ENCODE measurements at regions not wholly inside any gene's neighbourhood (a gene's known extent, or its start where the extent isn't known, plus 50 kb on each side); places are given as distances from the start of the nearest gene placed in this dataset.

DNA sequence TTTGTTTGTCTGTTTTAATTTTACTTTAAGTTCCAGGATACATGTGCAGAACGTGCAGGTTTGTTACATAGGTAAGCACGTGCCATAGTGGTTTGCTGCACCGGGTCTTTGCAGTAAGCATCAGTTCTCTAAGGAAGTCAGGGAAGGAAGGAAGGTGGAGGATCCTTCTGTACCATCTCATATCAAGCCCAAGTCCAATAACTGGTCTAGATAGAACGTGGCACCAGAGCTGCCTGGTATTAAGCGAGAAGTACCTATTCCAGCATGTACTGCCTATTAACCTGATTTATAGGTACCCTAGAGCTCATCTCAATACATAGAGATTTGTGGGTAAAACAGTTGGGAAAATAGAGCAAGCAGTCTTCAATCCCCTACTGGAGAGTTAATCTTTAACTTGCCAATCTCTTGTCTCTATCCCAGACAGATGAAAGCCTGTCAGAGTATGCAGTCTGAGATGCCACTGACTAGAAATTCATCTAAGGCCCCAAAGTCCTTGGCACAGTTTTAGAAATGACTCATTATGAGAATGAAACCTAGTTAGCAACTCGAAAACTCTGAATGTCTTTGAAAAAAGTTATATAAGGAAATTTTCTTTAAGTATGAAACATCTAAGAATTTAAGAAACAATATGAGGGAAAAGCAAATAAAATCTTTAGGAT lies 144.9 kb downstream of the TFAP2A start:
- Histone ChIP-seq H3K4me1 (ENCODE audit: control insufficient read depth in 4 of 4, insufficient read depth in 4 of 4, low read length in 3 of 4) (no peaks in the 10 kb centered on the region), H3K36me3 (ENCODE audit: control insufficient read depth in 4 of 4, insufficient read depth in 3 of 4, low read depth in 1 of 4, low read length in 3 of 4) (no peaks in the 10 kb centered on the region), H3K27ac (ENCODE audit: low read depth in 1 of 2, low read length in 2 of 2) (no peak overlapping the region), H3K9me3 (ENCODE audit: control insufficient read depth in 4 of 4, low read length in 3 of 4) (no peaks in the 10 kb centered on the region), H3K27me3 (ENCODE audit: control insufficient read depth in 4 of 4, insufficient read depth in 4 of 4, low read length in 3 of 4) (peaks cover 0 to 2% (median 0%) of the 10 kb centered on the region in 4 donors), H3K4me3 (ENCODE audit: low read depth in 1 of 3, low read length in 3 of 3) (no peak overlapping the region), H3K9ac (ENCODE audit: low read depth in 1 of 2, low read length in 2 of 2) (no peak overlapping the region)
- DNase-seq (ENCODE audit: low spot score) = no peak
- TF ChIP-seq GABPA (IDR thresholded peaks at IDR 0.05 in 1 of 2, conservative IDR thresholded peaks at IDR 0.05 in 1 of 2) (no peak), SP1 (IDR thresholded peaks at IDR 0.05) (no peak), FOXA2 (IDR thresholded peaks at IDR 0.05) (no peak), FOXA1 (IDR thresholded peaks at IDR 0.05) (no peak), HNF4A (conservative IDR thresholded peaks at IDR 0.05) (no peak), YY1 (IDR thresholded peaks at IDR 0.05) (no peak), JUND (IDR thresholded peaks at IDR 0.05) (no peak), TAF1 (conservative IDR thresholded peaks at IDR 0.05) (no peak), NR2F2 (IDR thresholded peaks at IDR 0.05) (no peak), HNF4G (IDR thresholded peaks at IDR 0.05) (no peak), EGR1 (IDR thresholded peaks at IDR 0.05; ENCODE audit: low read depth in 2 of 2) (no peak), RXRA (IDR thresholded peaks at IDR 0.05) (no peak), RAD21 (IDR thresholded peaks at IDR 0.05) (no peak)
- TF ChIP-seq, protein P1, sequence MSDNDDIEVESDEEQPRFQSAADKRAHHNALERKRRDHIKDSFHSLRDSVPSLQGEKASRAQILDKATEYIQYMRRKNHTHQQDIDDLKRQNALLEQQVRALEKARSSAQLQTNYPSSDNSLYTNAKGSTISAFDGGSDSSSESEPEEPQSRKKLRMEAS (IDR thresholded peaks at IDR 0.05) = no peak
- TF ChIP-seq, protein P2, sequence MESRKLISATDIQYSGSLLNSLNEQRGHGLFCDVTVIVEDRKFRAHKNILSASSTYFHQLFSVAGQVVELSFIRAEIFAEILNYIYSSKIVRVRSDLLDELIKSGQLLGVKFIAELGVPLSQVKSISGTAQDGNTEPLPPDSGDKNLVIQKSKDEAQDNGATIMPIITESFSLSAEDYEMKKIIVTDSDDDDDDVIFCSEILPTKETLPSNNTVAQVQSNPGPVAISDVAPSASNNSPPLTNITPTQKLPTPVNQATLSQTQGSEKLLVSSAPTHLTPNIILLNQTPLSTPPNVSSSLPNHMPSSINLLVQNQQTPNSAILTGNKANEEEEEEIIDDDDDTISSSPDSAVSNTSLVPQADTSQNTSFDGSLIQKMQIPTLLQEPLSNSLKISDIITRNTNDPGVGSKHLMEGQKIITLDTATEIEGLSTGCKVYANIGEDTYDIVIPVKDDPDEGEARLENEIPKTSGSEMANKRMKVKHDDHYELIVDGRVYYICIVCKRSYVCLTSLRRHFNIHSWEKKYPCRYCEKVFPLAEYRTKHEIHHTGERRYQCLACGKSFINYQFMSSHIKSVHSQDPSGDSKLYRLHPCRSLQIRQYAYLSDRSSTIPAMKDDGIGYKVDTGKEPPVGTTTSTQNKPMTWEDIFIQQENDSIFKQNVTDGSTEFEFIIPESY (IDR thresholded peaks at IDR 0.05) = no peak
- TF ChIP-seq, protein P3, sequence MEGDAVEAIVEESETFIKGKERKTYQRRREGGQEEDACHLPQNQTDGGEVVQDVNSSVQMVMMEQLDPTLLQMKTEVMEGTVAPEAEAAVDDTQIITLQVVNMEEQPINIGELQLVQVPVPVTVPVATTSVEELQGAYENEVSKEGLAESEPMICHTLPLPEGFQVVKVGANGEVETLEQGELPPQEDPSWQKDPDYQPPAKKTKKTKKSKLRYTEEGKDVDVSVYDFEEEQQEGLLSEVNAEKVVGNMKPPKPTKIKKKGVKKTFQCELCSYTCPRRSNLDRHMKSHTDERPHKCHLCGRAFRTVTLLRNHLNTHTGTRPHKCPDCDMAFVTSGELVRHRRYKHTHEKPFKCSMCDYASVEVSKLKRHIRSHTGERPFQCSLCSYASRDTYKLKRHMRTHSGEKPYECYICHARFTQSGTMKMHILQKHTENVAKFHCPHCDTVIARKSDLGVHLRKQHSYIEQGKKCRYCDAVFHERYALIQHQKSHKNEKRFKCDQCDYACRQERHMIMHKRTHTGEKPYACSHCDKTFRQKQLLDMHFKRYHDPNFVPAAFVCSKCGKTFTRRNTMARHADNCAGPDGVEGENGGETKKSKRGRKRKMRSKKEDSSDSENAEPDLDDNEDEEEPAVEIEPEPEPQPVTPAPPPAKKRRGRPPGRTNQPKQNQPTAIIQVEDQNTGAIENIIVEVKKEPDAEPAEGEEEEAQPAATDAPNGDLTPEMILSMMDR (IDR thresholded peaks at IDR 0.05; ENCODE audit: low read depth, low read length, missing input control) = no peak
- TF ChIP-seq, protein P4, sequence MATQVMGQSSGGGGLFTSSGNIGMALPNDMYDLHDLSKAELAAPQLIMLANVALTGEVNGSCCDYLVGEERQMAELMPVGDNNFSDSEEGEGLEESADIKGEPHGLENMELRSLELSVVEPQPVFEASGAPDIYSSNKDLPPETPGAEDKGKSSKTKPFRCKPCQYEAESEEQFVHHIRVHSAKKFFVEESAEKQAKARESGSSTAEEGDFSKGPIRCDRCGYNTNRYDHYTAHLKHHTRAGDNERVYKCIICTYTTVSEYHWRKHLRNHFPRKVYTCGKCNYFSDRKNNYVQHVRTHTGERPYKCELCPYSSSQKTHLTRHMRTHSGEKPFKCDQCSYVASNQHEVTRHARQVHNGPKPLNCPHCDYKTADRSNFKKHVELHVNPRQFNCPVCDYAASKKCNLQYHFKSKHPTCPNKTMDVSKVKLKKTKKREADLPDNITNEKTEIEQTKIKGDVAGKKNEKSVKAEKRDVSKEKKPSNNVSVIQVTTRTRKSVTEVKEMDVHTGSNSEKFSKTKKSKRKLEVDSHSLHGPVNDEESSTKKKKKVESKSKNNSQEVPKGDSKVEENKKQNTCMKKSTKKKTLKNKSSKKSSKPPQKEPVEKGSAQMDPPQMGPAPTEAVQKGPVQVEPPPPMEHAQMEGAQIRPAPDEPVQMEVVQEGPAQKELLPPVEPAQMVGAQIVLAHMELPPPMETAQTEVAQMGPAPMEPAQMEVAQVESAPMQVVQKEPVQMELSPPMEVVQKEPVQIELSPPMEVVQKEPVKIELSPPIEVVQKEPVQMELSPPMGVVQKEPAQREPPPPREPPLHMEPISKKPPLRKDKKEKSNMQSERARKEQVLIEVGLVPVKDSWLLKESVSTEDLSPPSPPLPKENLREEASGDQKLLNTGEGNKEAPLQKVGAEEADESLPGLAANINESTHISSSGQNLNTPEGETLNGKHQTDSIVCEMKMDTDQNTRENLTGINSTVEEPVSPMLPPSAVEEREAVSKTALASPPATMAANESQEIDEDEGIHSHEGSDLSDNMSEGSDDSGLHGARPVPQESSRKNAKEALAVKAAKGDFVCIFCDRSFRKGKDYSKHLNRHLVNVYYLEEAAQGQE (IDR thresholded peaks at IDR 0.05) = no peak
- TF ChIP-seq, protein P5, sequence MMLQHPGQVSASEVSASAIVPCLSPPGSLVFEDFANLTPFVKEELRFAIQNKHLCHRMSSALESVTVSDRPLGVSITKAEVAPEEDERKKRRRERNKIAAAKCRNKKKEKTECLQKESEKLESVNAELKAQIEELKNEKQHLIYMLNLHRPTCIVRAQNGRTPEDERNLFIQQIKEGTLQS (IDR thresholded peaks at IDR 0.05) = no peak
- WGBS = 57% methylated on average over 6 of the region's 6 CpGs

Data from liver (tissue), 8 donors.